Cardiac muscle cell (in vitro differentiated cells and primary cell): ENCODE measurements at regions not wholly inside any gene's neighbourhood (a gene's known extent, or its start where the extent isn't known, plus 50 kb on each side); places are given as distances from the start of the nearest gene placed in this dataset.

Experiments used
- DNase-seq, 2 donors: peaks; one replicate each; pipeline versions ENCODE4 v3.0.0 to v3.0.0-alpha.2; 2010 to 2017; ENCODE audit warnings: low read depth in 1 of 2, low spot score in 1 of 2
- H3K27ac ChIP-seq: fragments of 200-600 bp; sonication (generic); 2 replicates; pipeline ENCODE4 v1.5.1; 2016
- H3K27me3 ChIP-seq: fragments of 200-600 bp; sonication (generic); 2 replicates; pipeline ENCODE4 v1.6.0; 2016; ENCODE audit warnings: control low read depth
- H3K36me3 ChIP-seq: fragments of 200-600 bp; sonication (generic); 2 replicates; pipeline ENCODE4 v1.5.1; 2016; ENCODE audit warnings: control low read depth
- H3K4me1 ChIP-seq: fragments of 200-600 bp; sonication (generic); 2 replicates; pipeline ENCODE4 v1.8.1; 2017; ENCODE audit warnings: low read depth, mild to moderate bottlenecking, mixed run types
- H3K4me3 ChIP-seq: fragments of 200-600 bp; sonication (generic); 2 replicates; pipeline ENCODE4 v1.5.1; 2016; ENCODE audit warnings: mild to moderate bottlenecking
- H3K9me3 ChIP-seq: fragments of 200-600 bp; sonication (generic); 2 replicates; pipeline ENCODE4 v1.5.1; 2017; ENCODE audit warnings: low read depth, mild to moderate bottlenecking, control low read depth
- CTCF ChIP-seq: IDR thresholded peaks from 2 replicates; pipeline ENCODE4 v1.5.1; 2012; ENCODE audit warnings: low read depth, mild to moderate bottlenecking, low read length

GRCh38 chr1:218916720-218917119 is 257.0 kb upstream of the LYPLAL1 start:
- Histone ChIP-seq H3K9me3 (no peaks in the 10 kb centered on the region), H3K4me1 (peaks cover 5% of the 10 kb centered on the region), H3K36me3 (no peaks in the 10 kb centered on the region), H3K4me3 (no peak overlapping the region), H3K27me3 (no peaks in the 10 kb centered on the region), H3K27ac (no peak overlapping the region)
- no peak for TF ChIP-seq CTCF
- DNase-seq = no peak

- Histone ChIP-seq H3K27me3 (no peaks in the 10 kb centered on the region), H3K27ac (no peak overlapping the region)
Observed at GRCh38 chr1:218917656-218918055, 256.0 kb upstream of the LYPLAL1 start.

GRCh38 chr1:218925777-218926176 is 247.9 kb upstream of the LYPLAL1 start:
- no peak for TF ChIP-seq CTCF
- H3K27ac ChIP-seq = no peak overlapping the region
- no peaks in the 10 kb centered on the region for H3K9me3 ChIP-seq
- H3K27me3 ChIP-seq = no peaks in the 10 kb centered on the region
- DNase-seq = no peak
- no peaks in the 10 kb centered on the region for H3K36me3 ChIP-seq
- peaks cover 1% of the 10 kb centered on the region for H3K4me1 ChIP-seq
- no peak overlapping the region for H3K4me3 ChIP-seq

More at GRCh38 chr1:218917656-218918055, 256.0 kb upstream of the LYPLAL1 start:
- TF ChIP-seq CTCF = no peak
- Histone ChIP-seq H3K4me1 (peaks cover 5% of the 10 kb centered on the region), H3K4me3 (no peak overlapping the region), H3K9me3 (no peaks in the 10 kb centered on the region), H3K36me3 (no peaks in the 10 kb centered on the region)
- no peak for DNase-seq

GRCh38 chr1:218926631-218927030 is 247.0 kb upstream of the LYPLAL1 start:
- Histone ChIP-seq H3K27me3 (no peaks in the 10 kb centered on the region), H3K4me1 (no peaks in the 10 kb centered on the region), H3K9me3 (no peaks in the 10 kb centered on the region), H3K36me3 (no peaks in the 10 kb centered on the region), H3K27ac (no peak overlapping the region), H3K4me3 (no peak overlapping the region)
- DNase-seq = no peak
- no peak for TF ChIP-seq CTCF

GRCh38 chr1:218930000-218930399 is 243.7 kb upstream of the LYPLAL1 start:
- no peaks in the 10 kb centered on the region for H3K9me3 ChIP-seq
- TF ChIP-seq CTCF = no peak
- H3K4me1 ChIP-seq = no peaks in the 10 kb centered on the region
- no peak for DNase-seq
- no peak overlapping the region for H3K27ac ChIP-seq
- H3K27me3 ChIP-seq = no peaks in the 10 kb centered on the region
- no peaks in the 10 kb centered on the region for H3K36me3 ChIP-seq
- no peak overlapping the region for H3K4me3 ChIP-seq
